Suppressor macrophage treated with lipopolysaccharide for 4 hours (primary cell): ENCODE measurements at regions not wholly inside any gene's neighbourhood (a gene's known extent, or its start where the extent isn't known, plus 50 kb on each side); places are given as distances from the start of the nearest gene placed in this dataset.

Source experiments
- DNase-seq: peaks from one replicate; pipeline ENCODE4 v3.0.0-alpha.2; 2020

DNA sequence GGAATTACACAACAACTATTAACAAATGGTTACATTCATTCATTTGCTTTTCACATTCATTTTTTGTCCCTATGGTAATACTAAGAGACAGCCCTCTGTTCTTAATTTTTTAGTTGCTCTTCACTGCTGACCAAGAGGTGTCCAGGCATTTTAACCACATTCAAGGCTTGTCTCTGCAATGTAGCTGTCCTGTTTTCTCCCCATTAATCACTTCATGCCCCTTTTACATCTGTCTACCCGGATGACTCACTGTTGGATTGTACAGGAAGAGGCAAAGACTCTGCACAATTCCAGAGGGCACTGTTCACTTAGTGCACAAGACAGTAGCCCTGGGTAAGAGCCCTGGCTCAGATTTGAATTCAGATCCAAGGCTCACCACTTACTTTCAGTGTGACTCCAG, 168.5 kb downstream of the NOC3L start:
- DNase-seq = no peak

- no peak for DNase-seq
Observed at GRCh38 chr10:94197241-94197640, 165.5 kb downstream of the NOC3L start.

- no peak for DNase-seq
Observed at GRCh38 chr10:94198324-94198723, 164.4 kb downstream of the NOC3L start.

- DNase-seq = no peak
Observed at GRCh38 chr10:94199565-94199964, 163.2 kb downstream of the NOC3L start.

GRCh38 chr10:94200146-94200837, 162.4 kb downstream of the NOC3L start:
- no peak for DNase-seq

GRCh38 chr10:94205396-94205831, 157.3 kb downstream of the NOC3L start:
- no peak for DNase-seq

DNA sequence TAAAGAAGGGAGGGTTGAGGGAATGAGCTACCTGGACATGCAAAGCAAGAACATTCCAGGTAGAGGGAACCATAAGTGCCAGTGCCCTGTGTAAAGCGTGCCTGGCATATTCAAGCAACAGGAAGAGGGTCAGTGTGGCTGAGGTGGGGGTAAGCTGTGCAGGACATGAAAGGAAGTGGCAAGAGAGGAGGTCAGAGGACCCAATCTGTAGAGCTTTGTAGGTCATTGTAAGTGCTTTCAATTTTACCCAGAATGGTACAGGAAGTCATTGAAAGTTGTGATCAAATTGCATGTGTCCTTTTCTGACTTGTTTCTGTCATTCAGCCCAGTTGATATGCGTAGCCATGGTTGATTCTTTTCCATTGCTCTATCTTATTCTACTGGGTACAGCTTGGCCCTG, 156.6 kb downstream of the NOC3L start:
- no peak for DNase-seq

- DNase-seq = no peak
Observed at GRCh38 chr10:94208315-94208714, 154.4 kb downstream of the NOC3L start.

DNA sequence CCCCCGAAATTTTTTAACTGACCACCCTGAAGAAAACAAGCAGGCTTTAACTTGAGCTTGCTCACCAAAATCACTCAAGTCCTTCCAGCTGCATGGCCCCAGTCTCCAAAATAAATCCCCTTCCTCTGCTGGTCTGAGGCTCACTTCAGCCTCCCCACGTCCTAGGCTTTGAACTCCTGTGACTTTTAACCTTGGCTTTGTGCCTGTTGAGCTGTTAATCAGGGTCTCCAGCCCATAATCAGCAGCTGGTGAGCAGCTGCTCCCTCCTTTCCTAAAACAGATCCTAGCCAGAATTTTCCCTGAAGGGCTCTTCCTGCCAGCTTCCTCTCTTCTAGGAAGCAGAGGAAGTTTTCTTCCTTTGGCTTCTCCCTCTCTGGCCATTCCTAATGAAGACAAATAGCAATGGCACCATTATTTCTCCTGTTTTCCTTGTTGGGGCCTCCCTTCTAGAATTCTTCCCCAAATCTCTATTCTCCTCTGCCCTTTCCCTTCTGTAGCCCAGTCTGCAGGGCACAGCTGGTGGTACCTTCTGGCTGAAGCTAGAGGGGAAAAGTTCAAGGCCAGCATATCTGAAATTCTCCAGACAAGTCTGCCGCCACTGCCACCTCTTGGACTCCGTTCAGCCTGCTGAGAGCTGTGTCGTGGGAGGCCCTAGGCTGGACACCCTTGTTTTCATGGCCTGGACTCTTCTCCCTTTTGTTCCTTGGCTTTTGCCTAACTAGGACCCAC, 152.1 kb downstream of the NOC3L start:
- no peak for DNase-seq

DNA sequence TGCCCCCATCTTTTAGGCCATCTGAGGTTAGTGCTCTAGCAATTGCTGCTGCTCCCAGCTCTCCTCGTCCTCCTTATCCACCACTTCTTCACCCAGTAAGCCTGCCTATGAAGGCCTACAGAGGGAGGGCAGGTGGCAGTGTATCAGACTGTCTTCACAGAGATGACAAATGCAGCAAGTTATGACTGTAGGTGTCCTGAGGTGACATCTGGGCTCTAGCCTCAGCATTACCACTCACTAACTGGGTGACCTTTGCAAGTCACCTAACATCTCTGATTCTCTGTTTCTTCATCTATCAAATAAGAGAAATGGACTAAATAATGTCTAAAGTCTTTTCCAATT, 151.6 kb downstream of the NOC3L start:
- no peak for DNase-seq

- DNase-seq = no peak
Observed at GRCh38 chr10:94213001-94213530, 149.7 kb downstream of the NOC3L start.

DNA sequence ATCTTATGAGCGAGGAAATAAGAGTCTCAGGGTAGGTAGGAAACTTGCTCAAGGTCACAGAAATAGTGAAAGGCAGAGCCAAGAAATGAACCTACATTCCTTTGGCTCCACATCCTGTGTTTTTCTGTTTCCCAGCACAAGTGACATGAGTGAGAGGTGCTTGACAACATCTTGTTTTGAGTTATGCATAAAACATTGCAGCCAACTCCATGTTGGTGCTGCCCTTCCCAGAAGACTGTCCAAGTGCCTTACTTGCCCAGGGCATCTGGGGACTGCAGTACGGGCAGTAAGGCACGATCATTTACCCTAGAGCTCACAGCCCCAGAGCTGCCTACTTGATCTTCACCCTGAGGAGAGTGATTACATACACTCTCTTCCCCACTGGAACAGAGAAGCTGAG, 148.8 kb downstream of the NOC3L start:
- DNase-seq = no peak

- DNase-seq = no peak
Observed at GRCh38 chr10:94214481-94214893, 148.3 kb downstream of the NOC3L start.

DNA sequence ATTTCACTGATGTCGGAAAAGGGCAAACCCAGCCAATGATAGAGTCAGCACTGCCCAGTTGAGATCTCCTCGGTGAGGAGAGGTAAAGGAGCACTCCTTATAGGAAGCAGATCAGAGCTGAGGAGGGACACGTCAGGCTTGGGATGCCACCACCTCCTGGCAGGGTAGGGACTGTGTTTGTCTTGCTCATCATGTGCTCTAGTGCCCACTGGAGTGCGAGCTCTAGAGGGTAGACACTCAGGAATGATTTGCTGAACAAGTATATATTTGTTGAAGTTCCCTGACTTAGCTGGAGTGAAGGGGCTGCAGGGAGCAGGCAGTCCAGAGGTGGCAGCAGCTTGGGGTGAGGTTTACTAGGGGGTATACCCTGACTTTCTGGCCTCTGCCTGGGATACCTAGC, 146.5 kb downstream of the NOC3L start:
- DNase-seq = no peak

DNA sequence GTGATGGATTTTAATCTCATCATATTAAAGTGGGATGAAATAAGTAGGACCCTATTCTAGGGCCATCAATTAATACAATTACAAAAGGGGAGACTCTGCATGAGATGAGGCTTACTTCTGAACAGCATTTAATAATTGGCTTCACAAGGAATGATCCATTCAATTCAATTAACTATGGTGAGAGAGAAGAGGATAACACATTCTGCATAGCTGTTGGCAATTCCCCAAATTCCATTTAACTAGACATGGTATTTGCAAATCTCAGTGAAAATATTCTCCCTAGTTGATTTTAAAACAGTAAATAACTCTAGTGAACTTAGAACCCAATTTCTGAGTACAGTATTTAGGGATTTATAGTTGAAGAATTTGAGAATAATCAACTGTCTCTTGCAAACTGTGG, 145.3 kb downstream of the NOC3L start:
- no peak for DNase-seq

- DNase-seq = no peak
Observed at GRCh38 chr10:94218493-94219183, 144.1 kb downstream of the NOC3L start.

DNA sequence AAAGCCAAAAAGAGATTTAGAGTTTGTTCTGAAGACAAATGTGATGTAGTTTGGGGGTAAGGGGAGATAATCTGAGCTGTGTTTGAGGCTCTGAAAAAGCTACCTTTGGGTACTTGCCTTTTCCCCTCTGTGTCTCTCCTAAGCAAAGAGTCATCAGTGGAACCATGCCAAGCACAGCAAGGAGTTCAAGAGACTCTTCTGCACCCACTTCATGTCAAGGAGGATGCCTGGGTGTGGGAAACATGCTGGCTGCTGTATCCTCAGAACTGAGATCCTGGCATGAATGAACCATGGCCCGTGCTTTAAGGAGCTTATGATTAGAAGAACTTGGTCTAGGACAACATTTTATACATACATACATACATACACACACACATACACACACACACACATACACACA, 142.9 kb downstream of the NOC3L start:
- no peak for DNase-seq

DNA sequence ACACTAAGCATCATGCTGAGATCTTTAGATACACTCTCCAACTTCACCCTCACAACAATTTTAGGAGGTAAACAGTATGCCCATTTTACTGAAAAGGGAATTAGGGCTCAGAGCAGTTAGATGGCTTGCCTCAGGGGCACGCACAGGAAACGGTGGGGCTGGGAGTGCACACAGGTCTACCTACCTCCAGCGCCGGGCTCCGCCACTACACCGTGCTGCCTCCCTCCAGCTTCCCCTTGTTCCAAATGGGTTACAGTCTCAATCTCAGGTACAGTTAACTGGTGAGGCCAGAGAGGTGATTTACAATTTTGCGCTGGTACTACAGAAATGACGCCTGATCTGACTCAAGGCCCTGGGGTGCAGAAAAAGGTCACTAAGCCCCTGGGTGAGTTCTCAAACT, 142.0 kb downstream of the NOC3L start:
- DNase-seq = no peak

DNA sequence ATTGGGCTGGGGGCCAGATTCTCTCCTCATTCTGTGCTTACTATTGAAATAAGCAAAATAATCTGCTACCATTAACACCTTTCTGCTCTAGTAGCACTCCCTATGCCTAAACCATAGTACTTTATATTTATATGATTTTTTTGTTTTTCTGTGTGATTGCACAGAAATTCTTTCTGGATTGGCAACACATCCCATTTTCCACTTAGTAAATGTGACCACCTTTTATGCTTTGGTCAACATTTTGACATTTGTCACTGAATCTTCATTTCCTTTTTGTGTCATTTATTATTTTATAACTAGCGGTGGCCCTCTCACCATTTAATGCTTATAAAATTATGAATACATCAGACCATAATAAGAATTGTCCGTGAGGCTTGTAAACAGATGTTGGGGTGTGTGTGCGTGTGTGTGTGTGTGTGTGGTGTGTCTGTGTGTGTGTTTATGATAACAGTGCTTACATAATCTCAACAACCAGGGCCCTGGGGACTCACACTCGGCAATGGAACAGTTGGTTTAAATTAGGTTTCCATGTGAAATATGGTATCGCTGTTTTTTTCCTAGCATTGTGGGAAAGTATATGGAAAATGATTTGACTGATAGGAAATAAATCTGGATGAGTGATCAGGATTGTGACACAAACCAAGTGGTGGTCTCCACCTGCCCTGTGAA, 138.9 kb downstream of the NOC3L start:
- no peak for DNase-seq

GRCh38 chr10:94224656-94225055, 138.1 kb downstream of the NOC3L start:
- DNase-seq = no peak

DNA sequence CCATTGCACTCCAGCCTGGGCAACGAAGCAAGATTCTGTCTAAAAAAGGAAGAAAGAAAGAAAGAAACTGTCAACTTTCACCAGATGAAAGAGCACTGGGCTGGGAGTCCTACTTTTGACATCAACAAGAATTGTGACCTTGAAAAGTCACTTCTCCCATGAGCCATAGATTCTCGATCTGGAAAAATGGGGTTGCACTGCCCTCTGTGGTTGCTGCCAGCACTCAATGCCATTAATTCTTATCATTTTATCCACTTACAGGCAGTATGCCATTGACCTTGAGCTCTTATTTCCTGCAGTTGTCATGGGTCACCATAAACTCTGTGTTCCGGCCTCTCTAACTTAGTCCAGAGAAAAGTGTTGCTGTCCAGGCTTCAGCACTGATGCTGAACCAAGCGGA, 137.2 kb downstream of the NOC3L start:
- DNase-seq = no peak

GRCh38 chr10:94230134-94230785, 132.5 kb downstream of the NOC3L start:
- DNase-seq = no peak
